ENCODE measurements at regions not wholly inside any gene's neighbourhood (a gene's known extent, or its start where the extent isn't known, plus 50 kb on each side); places are given as distances from the start of the nearest gene placed in this dataset.

- no peak for TF ChIP-seq EGR1 (IDR thresholded peaks at IDR 0.05)
- TF ChIP-seq NFIC (IDR thresholded peaks at IDR 0.05): no peak
Observed at GRCh38 chr2:237214030-237214675, 128.5 kb downstream of the COPS8 start.
